HG03460 (cell line): ENCODE measurements at regions not wholly inside any gene's neighbourhood (a gene's known extent, or its start where the extent isn't known, plus 50 kb on each side); places are given as distances from the start of the nearest gene placed in this dataset.
A peak's percentile ranks its signal among the peaks of the same experiment; 100 is the strongest.

ENCODE experiments used
- ATAC-seq: cut with Tn5 transposase; IDR thresholded peaks from one replicate; pipeline ENCODE4 v1.9.1; 2021; ENCODE audit not compliant: unreplicated experiment

DNA sequence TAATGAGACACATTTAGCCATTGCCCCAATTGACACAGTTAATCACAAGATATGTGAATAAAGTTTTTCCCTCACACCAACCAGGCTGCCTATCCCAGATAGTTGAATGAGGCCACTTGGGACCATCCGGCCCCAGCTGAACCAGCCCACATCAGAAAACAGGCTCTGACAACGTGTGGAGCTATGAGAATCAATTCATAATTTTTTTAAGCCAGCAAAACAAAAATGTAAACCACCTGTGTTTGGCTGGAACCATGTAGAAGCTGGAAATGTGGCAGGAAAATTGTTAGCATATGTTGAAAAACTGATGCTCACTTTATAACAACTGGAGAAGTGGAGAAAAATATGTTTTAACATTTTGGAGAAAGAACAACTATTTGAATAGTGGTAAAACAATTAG, 1161.3 kb downstream of the SLITRK1 start:
- no peak for ATAC-seq

DNA sequence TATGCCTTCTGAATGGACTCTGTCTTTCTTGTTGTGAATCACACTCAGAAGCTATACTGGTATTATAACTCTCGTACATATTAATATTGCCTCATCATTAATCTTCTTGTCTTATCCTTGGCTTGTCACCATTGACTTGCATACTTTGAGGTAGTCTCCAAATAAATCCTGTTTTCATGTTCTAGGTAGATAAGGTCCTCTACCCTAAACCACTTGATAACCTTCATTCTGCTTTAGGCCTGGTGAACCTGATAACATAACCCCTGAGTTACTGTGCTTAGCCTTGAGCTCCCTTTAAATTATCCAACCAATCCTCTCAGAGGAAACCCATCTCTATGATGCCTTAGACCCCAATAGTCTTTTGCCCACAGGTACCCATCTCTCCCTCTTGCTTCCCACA, 1162.3 kb downstream of the SLITRK1 start:
- no peak for ATAC-seq

DNA sequence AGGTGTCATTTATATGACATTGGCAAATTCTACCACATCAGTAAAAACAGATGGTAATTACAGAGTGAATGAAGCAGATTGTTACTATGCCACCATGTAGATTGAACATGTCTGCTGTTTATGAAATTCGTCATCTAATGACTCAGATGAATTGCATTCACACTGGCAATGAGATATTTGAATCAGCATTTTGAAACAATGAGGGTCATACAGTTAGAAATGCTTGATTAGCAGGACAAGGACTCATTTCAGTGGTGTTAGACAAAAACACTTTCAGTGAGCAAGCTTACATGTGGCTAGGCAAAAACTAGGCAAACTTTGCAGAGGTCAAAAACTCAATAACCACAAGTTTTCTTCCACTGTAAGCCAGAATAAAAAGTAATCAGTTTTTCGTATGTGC, 1165.0 kb downstream of the SLITRK1 start:
- no peak for ATAC-seq

DNA sequence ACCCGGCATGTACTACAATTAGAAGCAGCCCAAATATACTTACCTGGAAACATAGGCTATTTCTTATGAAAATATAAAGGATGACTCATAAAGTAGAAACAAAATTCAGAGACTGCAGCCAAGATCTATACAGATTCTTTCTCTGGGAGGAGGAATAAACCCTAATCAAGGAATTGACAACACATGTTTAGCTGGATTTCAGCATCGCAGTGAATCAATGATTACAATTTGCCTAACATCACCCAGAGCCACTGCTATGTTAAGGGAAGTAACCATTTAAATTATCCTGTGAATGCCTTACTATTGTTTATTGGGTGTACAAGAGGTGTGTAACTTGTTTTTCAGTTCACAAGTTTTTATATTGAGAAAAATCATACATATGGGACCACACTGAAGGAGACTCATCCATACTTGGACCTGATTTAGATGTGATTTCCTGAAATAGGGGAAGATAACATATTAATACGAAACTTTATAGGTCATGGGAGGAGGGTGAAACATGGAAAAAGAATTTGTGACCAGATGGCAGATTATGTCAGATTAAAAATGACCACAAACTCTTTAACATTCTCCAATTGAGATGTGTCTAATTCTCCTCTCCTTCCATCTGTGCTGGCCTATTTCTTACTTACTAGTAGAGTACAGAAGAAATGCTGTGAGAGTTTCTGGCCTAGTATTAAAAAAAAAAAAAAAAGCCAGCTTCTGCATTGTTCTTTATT, 1168.4 kb downstream of the SLITRK1 start:
- ATAC-seq = no peak

DNA sequence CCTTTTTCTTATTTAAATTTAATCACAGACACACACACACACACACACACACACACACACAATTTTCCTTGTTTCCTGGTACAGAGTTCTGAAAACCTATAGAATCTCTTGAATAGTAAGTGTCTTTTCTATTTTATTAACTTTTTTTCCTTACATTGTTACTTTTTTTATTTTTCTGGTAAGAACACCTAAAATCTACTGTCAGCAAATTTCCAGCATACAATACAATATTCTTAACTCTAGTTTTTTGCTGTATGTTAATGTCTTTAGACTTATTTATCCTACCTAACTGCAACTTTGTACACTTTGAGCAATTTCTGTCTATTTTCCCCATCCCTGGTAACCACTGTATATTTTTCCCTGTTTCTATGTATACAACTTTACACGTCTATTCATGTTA, 1179.8 kb downstream of the SLITRK1 start:
- ATAC-seq = no peak

DNA sequence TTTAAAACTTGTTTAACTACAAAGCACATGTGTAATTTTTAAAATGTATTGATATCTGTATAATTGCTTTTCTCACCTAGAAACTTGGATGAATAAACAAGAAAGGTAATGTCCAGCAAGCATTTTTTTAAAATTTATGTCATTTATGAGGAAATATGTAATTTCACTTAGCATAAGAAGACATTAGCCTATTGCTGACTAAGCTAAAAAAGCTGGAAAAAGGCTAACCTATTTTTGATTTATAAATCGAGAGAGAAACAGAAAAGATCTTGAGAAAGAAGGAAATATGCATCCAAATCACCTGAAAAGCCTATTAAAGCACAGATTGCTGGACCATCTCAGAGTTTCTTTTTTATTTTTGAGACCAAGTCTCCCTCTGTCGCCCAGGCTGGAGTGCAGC, 1181.3 kb downstream of the SLITRK1 start:
- ATAC-seq = no peak

DNA sequence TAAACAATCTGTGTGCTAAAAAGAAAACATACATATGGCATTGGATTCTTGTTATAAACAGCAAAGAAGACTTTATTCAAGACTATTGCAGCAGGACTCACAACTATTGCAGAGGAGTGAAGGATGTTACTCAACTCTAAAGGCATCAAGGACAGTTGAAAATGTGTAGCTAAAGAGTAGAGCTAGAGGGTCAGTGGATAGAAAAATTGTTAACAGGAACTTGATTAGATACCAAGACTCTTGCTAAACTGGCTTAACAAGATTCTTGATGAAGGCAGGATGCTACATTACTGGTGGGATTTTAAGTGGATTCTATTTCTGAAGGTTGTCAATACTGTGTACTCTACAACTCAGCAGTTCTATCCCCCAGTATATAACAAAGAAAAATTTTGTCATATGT, 1183.3 kb downstream of the SLITRK1 start:
- ATAC-seq = no peak

DNA sequence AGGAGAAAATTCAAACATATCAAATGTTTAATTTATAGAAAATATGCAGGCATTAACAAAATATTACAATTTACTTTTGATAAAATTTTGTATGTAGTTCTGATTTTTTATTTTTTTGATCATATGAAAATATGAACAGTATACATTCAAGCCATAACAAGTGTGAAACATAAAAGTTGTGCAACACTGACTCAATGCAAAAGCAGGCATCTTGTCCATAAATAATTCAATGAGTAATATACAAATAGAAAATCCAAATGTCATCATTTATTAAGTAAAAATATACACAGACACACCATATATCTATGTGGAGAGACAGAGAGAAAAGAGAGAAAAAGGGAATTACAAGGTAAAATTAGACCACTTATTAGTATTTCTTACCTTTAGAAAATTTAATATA, 1183.9 kb downstream of the SLITRK1 start:
- ATAC-seq = no peak

DNA sequence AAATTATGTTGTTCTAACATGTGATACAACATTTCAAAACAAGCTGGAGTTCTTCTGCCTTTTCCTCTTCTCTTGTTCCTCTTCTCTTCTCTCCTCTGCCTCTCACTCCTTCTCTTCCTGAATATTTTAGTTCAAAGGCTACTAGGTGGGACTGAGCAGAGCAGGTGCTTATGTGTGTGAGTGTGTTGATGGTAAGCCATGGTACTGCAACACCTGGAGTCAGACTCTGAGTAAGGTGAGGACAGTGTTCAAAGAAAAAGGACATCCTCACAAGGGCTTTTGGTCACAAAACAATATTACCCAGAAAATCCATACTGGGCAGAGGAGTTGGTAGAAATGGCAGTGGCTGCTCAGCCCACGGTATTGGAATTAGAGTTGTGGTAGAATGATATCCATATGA, 1188.7 kb downstream of the SLITRK1 start:
- no peak for ATAC-seq

DNA sequence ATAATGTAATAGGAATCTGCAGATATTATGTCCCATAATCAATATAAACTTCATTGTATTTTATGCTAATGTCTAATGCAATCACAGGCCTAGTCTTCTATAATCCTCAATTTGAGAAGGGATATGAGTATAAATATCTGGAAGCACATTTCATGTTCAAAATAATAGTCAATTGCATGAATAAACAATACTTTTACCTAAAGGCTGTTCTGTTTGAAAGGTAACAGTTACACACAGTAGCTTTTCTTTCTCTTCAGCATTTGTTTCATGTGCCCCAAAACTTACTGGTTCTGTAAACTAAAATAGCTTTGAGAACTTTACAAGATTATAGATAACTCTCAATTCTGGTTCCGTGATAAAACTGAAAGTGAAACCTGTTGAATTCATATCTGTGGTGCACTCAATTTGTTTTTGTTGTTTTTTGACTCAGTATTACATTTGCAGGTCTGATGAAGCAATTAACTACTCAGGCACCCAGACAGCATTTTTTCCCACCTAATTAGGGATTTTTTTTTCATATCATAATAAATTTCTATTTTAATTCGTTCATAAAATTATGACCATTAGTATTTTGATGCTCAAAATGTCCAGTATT, 1193.8 kb downstream of the SLITRK1 start:
- peak; percentile 84 for ATAC-seq

DNA sequence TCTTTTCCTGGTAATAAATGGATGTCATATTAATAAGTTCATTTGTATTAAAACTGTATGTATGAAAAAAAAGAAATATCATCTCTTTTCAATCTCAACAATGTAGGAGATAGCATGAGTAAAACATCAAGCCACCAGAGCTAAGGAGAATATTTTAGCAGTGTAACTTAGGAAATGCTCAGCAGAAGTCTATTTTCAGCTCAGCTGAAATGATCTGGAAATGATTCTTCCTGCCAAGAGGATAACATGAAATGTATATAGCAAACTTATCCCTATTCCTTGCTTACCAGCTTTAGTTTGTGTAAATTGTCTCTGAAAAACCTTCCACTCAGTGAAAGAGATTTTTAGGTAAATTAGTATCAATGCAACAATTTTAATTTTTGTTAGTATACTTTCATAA, 1194.4 kb downstream of the SLITRK1 start:
- ATAC-seq = no peak

DNA sequence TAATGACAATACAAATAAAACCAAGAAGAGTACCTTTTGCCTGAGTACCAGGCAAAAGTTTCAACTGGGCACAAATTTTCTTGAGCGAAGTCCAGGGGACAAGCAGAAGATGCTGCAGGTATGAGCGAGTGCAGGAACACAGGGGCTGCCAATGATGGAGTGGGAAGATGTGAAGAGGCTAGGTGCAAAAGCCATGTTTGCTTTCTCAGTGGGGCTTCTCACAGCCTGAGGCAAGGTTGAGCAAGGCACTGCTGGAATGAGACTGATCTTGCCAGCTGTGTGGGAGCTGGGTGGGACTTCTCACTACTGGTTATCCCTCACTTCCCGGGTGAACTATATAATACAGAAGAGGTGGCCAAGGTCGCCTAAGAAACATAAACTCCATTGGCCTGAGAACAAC, 1200.7 kb downstream of the SLITRK1 start:
- no peak for ATAC-seq

DNA sequence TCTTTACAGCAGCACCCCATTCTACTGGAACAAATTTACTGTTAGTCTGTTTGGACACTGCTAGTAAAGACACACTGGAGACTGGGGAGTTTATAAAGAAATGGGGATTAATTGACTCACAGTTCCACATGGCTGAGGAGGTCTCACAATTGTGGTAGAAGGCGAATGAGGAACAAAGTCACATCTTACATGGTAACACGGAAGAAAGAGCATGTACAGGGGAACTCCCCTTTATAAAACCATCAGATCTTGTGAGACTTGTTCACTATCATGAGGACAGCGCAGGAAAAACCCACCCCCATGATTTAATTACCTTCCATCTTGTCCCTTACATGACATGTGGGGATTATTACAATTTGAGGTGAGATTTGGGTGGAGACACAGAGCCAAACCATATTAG, 1204.2 kb downstream of the SLITRK1 start:
- no peak for ATAC-seq

DNA sequence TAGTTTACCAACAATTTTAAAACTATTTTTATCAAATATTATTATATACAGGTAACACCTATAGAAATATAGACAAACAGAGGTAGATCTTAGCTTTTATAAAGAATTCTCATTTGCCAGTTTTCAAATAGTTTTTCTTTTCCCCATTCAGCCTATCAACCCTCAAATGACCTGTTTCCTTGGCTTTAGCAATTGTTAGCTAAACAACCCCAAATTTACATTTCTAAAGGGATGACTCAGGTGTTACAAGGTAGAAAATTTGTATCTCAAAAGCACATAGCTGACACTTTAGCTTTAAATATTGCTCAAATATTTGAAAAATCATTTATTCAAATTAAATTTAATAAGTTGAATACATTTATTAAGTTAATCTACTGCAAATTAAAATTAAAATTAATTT, 1207.2 kb downstream of the SLITRK1 start:
- no peak for ATAC-seq

DNA sequence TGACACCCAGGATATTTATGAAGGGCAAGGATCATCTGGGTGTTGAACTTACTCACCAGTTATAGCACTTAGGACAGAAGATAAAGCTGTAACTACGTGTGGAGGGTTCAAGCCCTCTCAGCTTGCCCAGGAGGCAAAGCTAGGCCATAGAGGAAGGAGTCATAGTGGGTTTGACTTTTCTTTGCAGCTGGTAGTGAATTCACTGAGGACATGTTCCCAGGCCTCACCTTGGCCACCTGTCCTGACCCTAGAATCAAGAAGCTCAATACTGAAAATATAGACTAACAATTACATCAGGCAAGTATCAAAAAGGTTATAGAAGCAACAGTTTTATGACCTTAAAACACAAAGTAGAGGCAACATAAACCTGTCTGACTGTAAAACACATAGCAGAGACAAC, 1207.7 kb downstream of the SLITRK1 start:
- no peak for ATAC-seq

DNA sequence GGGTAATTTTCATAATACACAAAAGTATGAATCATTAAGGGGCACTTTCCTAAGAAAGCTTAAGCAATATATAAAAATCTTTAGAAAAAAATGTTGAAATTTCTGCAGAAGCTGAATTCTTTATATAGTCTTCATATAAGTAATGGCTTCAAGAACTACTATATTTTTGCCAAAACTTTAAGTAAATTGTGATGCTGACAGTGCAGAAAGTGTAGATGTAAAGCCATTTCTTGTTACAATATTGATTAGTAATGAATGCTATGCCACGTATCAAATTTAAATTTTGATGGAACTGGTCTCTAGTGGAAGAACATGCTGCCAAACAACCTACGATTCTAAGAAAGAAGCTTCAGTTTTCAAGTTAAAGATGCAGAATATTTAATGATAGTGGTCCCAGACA, 1210.0 kb downstream of the SLITRK1 start:
- no peak for ATAC-seq

DNA sequence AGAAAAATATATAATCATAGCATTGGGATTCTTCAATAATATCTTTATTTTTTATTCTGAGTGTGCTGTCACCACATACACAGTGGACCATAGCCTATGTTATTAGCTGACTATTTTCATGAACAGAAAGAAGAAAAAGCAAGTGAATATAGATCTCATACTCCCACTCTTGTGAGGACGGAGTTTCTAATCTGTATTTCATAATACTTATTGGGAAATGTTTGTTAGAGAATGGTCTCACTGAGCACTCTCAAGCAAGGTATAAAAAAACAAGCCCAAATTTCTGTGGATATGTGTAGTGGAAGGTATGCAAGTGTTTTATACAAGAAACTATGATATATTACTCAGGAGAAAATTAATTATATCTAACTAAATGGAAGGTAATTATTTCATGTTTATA, 1218.1 kb downstream of the SLITRK1 start:
- ATAC-seq = no peak

DNA sequence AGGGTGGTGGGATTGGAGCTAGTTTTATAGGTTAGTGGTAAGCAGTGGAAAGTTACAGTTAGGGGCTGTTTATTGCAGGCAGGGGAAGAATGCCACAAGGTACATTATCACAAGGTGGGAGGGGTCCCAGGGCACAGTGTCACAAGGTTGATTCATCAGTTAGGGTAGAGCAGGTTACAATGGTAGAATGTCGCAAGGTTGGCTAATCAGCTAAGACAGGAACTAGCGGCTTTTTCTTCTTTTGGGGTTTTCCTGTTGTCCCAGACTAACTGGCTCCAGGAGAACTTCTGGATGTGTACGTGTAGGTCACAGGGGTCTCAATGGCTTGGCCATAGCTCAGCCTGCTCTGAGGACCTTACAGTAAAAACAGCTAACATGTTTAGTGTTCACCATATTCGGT, 1221.1 kb downstream of the SLITRK1 start:
- ATAC-seq = no peak

DNA sequence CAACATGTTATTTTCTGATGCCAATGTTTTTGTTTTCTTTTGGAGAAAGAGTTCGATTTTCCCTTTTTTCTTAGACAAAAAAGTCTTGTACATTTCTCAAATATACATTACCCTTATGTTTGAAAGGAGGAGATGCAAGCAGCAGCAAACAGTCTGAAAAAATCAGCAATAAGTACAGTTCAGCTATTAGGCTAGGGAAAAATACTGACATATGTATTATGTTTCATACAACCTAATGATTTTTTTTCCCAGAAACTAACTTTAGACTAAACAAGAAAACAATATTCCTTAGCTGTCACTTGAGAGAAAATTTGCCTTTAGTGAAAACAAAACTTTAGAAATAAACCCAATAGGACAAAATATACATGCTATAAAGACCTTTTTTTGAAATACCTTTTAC, 1223.5 kb downstream of the SLITRK1 start:
- no peak for ATAC-seq

DNA sequence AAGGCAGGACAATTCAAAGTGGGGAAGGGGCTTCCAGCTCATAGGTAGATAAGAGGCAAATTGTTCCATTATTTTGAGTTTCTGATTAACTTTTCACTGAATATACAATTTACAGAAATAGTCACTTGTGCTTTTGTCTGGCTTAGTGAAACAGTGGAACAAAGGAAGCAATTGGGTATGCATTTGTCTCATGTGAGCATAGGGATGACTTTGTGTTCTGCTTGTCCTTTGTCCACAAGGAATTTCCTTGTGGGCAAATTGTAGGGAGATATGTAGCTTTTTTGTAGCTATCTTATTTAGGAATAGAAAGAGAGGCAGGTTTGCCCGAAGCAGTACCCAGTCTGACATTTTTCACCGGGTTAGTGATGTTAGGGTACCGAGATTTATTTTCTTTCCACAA, 1224.8 kb downstream of the SLITRK1 start:
- ATAC-seq = no peak

DNA sequence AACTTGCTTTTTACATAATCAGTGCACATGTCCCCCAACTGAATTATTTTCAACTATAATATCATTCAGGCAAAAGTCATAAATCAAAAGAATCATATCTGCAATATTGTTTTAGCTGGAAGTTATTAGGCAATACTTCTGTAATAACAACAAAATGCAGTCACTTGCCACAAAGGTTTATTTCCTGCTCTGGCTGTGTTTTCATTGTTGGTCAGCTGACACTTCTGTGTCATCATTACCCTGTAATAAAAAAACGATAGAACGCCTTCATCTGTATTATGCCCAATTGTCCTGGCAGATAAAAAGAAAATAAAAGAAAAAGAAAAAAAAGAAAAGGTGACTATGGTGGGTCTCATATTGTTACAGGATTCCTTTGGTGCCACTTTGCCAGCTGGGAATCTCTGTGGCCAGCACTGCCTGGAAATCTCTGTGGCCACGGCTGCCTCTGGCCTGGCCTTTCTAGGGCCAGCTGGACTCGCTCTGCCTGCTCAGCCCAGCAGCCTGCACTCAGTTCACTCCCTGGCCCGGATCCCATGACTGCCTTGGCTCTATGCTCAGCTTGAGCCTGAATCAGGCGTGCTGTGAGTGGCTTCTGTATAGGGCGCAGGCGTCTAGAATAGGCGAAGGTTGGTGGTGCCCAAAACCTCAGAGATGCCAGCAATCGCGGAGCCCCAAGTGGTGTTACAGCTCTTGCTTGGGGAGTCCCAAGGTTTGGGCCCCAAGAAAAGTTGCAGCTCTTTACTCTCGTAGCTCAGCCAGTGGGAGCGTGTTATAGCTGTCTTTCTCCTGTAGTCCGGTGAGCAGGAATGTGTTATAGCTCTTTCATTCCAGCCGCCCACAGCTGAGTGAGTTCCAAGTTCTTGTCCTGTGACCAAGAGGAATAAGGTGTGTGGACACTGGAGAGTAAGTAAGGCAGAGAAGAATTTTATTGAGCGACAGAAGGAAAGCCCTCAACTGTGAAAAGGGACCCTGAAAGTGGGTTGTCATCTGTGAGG, 1227.1 kb downstream of the SLITRK1 start:
- no peak for ATAC-seq

DNA sequence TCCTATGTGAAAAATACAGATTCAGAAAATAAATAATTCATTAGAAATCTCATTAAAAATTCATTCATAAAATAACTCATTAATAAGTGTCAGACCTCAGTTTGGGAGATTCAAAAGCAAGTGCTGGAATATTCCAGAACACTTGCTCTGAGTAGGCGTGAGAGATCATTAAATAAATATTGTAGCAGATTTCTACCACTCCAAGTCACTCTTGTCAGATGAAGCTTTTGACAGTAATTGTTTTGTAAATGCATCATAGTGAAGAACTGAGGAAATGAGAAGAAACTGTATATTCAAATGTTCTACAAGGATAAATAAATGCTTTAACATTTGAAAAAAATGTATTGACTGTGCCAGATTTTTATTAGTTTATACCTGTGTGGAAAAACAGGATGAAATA, 1228.1 kb downstream of the SLITRK1 start:
- ATAC-seq = no peak
